GM23338 (cell line): ENCODE measurements at regions not wholly inside any gene's neighbourhood (a gene's known extent, or its start where the extent isn't known, plus 50 kb on each side); places are given as distances from the start of the nearest gene placed in this dataset.

Source experiments
- ATAC-seq: fragments of 200-7000 bp; cut with Tn5 transposase; 3 replicates; pipeline ENCODE4 v1.9.1; 2020
- DNase-seq: peaks from one replicate; pipeline ENCODE4 v3.0.0-alpha.2; 2015; ENCODE audit warnings: low spot score
- H2AFZ ChIP-seq: fragments of 200-600 bp; sonication (generic); 2 replicates; pipeline ENCODE4 v1.8.0; 2016; ENCODE audit warnings: antibody characterized with exemption, mild to moderate bottlenecking, moderate library complexity
- H3F3A ChIP-seq: fragments of 200-600 bp; sonication (generic); replicated peaks from 2 replicates; pipeline ENCODE4 v1.8.0; 2017; ENCODE audit warnings: antibody characterized with exemption, mixed run types, low read depth
- H3K27ac ChIP-seq: fragments of 200-600 bp; sonication (generic); 2 replicates; pipeline ENCODE4 v1.6.1; 2016; ENCODE audit warnings: low read depth
- H3K27me3 ChIP-seq: fragments of 200-600 bp; sonication (generic); 2 replicates; pipeline ENCODE4 v1.8.0; 2016; ENCODE audit warnings: mild to moderate bottlenecking, mixed run types, moderate library complexity; ENCODE audit not compliant: insufficient read depth
- H3K36me3 ChIP-seq: fragments of 200-600 bp; sonication (generic); 2 replicates; pipeline ENCODE4 v1.8.0; 2016; ENCODE audit warnings: mild to moderate bottlenecking; ENCODE audit not compliant: insufficient read depth
- H3K4me1 ChIP-seq: fragments of 200-600 bp; sonication (generic); 2 replicates; pipeline ENCODE4 v1.8.0; 2016; ENCODE audit warnings: mild to moderate bottlenecking, moderate library complexity; ENCODE audit not compliant: insufficient read depth
- H3K4me2 ChIP-seq: fragments of 200-600 bp; sonication (generic); 2 replicates; pipeline ENCODE4 v1.7.1; 2017; ENCODE audit warnings: mixed run types
- H3K4me3 ChIP-seq: fragments of 200-600 bp; sonication (generic); 2 replicates; pipeline ENCODE4 v1.6.1; 2016; ENCODE audit warnings: mixed run types
- H3K79me2 ChIP-seq: fragments of 200-600 bp; sonication (generic); replicated peaks from 2 replicates; pipeline ENCODE4 v1.8.0; 2017; ENCODE audit warnings: mild to moderate bottlenecking; ENCODE audit not compliant: insufficient read depth
- H3K9me2 ChIP-seq: fragments of 200-600 bp; sonication (generic); 2 replicates; pipeline ENCODE4 v1.8.0; 2017; ENCODE audit not compliant: insufficient read depth
- H4K20me1 ChIP-seq: fragments of 200-600 bp; sonication (generic); replicated peaks from 2 replicates; pipeline ENCODE4 v1.8.0; 2017; ENCODE audit warnings: mild to moderate bottlenecking; ENCODE audit not compliant: insufficient read depth
- H3K27ac Mint-ChIP-seq: 2 replicates; pipeline ENCODE4 v1.8.0; 2020; ENCODE audit warnings: inconsistent platforms, mild to moderate bottlenecking, moderate library complexity, mixed read lengths
- H3K27me3 Mint-ChIP-seq: 3 replicates; pipeline ENCODE4 v1.8.0; 2022; ENCODE audit warnings: low read depth, mild to moderate bottlenecking, moderate library complexity, mixed read lengths, inconsistent platforms; ENCODE audit not compliant: insufficient read depth, poor library complexity
- H3K36me3 Mint-ChIP-seq: 3 replicates; pipeline ENCODE4 v1.8.0; 2021; ENCODE audit warnings: low read depth, mild to moderate bottlenecking, inconsistent platforms, moderate library complexity, mixed read lengths
- H3K4me1 Mint-ChIP-seq: 3 replicates; pipeline ENCODE4 v1.8.0; 2020; ENCODE audit warnings: mild to moderate bottlenecking, inconsistent platforms, mixed read lengths
- H3K4me3 Mint-ChIP-seq: 3 replicates; pipeline ENCODE4 v1.8.0; 2021; ENCODE audit warnings: moderate library complexity, mild to moderate bottlenecking, inconsistent platforms, mixed read lengths
- H3K9me3 Mint-ChIP-seq: 3 replicates; pipeline ENCODE4 v1.8.0; 2020; ENCODE audit warnings: moderate library complexity, mild to moderate bottlenecking, inconsistent platforms, mixed read lengths
- CREB1 ChIP-seq: fragments of 250-450 bp; sonication (Bioruptor Pico); IDR thresholded peaks from 2 replicates; pipeline ENCODE4 v1.5.0; 2020; ENCODE audit warnings: low read depth, mild to moderate bottlenecking, moderate library complexity
- CTCF ChIP-seq, 2 experiments: fragments of 200-600 bp in 1 of 2; sonication (generic) in 1 of 2; conservative IDR thresholded peaks; 2 replicates each; pipeline versions ENCODE4 v1.5.1 to v1.6.1; 2016 to 2017; ENCODE audit warnings: antibody characterized with exemption in 2 of 2, low read depth in 2 of 2, mild to moderate bottlenecking in 2 of 2, moderate library complexity in 1 of 2
- ETS1 ChIP-seq: IDR thresholded peaks from 2 replicates; pipeline ENCODE4 v1.6.1; 2016; ENCODE audit warnings: antibody characterized with exemption
- EZH2 ChIP-seq: fragments of 200-600 bp; sonication (generic); IDR thresholded peaks from one replicate; pipeline ENCODE4 v1.8.0; 2017; ENCODE audit warnings: antibody characterized with exemption, mild to moderate bottlenecking, low read depth; ENCODE audit not compliant: unreplicated experiment
- EZH2phosphoT487 ChIP-seq: fragments of 200-600 bp; sonication (generic); IDR thresholded peaks from one replicate; pipeline ENCODE4 v1.8.1; 2018; ENCODE audit warnings: antibody characterized with exemption; ENCODE audit not compliant: unreplicated experiment
- JUNB ChIP-seq: IDR thresholded peaks from one replicate; pipeline ENCODE4 v1.6.1; 2016; ENCODE audit warnings: antibody characterized with exemption; ENCODE audit not compliant: unreplicated experiment
- NANOG ChIP-seq: IDR thresholded peaks from 2 replicates; pipeline ENCODE4 v1.6.1; 2016; ENCODE audit warnings: antibody characterized with exemption, borderline replicate concordance
- POLR2AphosphoS5 ChIP-seq: IDR thresholded peaks from 2 replicates; pipeline ENCODE4 v1.6.1; 2016; ENCODE audit warnings: antibody characterized with exemption, low read depth
- REST ChIP-seq: IDR thresholded peaks from one replicate; pipeline ENCODE4 v1.6.1; 2018; ENCODE audit warnings: antibody characterized with exemption; ENCODE audit not compliant: unreplicated experiment
- STAT1 ChIP-seq: IDR thresholded peaks from one replicate; pipeline ENCODE4 v1.6.1; 2016; ENCODE audit warnings: antibody characterized with exemption; ENCODE audit not compliant: unreplicated experiment
- ZNF114 ChIP-seq: fragments of 250-450 bp; sonication (Bioruptor Pico); IDR thresholded peaks from 2 replicates; pipeline ENCODE4 v1.5.0; 2020; ENCODE audit warnings: mild to moderate bottlenecking, moderate library complexity
- ZNF331 ChIP-seq: fragments of 250-450 bp; sonication (Bioruptor Pico); IDR thresholded peaks from 2 replicates; pipeline ENCODE4 v1.5.0; 2020; ENCODE audit warnings: low read depth, mild to moderate bottlenecking, moderate library complexity
- ZNF462 ChIP-seq: fragments of 250-450 bp; sonication (Bioruptor Pico); IDR thresholded peaks from 2 replicates; pipeline ENCODE4 v1.5.0; 2020; ENCODE audit warnings: mild to moderate bottlenecking, moderate library complexity

GRCh38 chr5:63233361-63233760 is 654.7 kb downstream of the LRRC70 start:
- ATAC-seq (no peak), DNase-seq (no peak)
- Histone ChIP-seq H3K27me3 (no peaks in the 10 kb centered on the region), H3F3A (no peaks in the 10 kb centered on the region), H3K27ac (no peak overlapping the region), H3K4me2 (0 out of 2 replicates have a peak overlapping the region, but pooled peaks have one; percentile 17), H2AFZ (peak overlapping the region; percentile 9; the same call in 1 of the 2 replicates), H4K20me1 (no peaks in the 10 kb centered on the region), H3K79me2 (no peaks in the 10 kb centered on the region), H3K4me3 (no peak overlapping the region), H3K36me3 (no peaks in the 10 kb centered on the region), H3K4me1 (no peaks in the 10 kb centered on the region), H3K9me2 (no peaks in the 10 kb centered on the region)
- Mint-ChIP-seq H3K27me3 (peaks cover 2% of the 10 kb centered on the region), H3K4me3 (no peak overlapping the region), H3K27ac (no peak overlapping the region), H3K4me1 (peaks cover 4% of the 10 kb centered on the region; the same call in 2 of the 3 replicates), H3K36me3 (no peaks in the 10 kb centered on the region), H3K9me3 (no peaks in the 10 kb centered on the region)
- TF ChIP-seq CREB1 (CRISPR knock-in tag) = no peak
- no peak for TF ChIP-seq ETS1
- no peak for TF ChIP-seq EZH2
- TF ChIP-seq CTCF (conservative IDR thresholded peaks at IDR 0.05; ENCODE audit: low read depth in 2 of 2) = no peak
- no peak for TF ChIP-seq NANOG
- no peak for TF ChIP-seq JUNB
- TF ChIP-seq STAT1 = no peak
- no peak for TF ChIP-seq ZNF331
- no peak for TF ChIP-seq REST
- no peak for TF ChIP-seq EZH2phosphoT487
- TF ChIP-seq ZNF114 (CRISPR knock-in tag) = no peak
- no peak for TF ChIP-seq ZNF462 (CRISPR knock-in tag)
- TF ChIP-seq POLR2AphosphoS5 = no peak
